ENCODE measurements at regions not wholly inside any gene's neighbourhood (a gene's known extent, or its start where the extent isn't known, plus 50 kb on each side); places are given as distances from the start of the nearest gene placed in this dataset.

DNA sequence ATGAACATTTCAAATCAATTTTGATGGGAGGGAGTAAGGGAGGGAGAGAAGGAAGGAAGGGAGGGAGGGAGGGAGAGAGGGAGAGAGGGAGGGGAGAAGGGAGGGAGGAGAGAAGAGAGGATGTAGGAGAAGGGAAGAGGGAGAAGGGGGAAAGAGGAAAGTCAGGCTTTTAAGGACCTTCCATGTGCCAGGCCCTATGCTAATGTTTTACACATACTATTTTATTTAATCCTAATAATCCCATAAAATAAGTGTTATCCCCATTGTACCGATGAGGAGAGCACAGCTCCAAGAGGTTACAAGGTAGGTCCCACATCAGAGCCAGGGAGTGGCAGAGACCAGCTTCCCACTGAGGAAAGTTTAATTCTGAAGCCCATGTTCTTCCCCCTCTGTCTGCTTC, 341.9 kb downstream of the RAB28 start:
- WGBS, result 37% methylated on average over 1 of the region's 1 CpG
- no peaks in the 10 kb centered on the region for H3K27me3 ChIP-seq (ENCODE audit: control insufficient read depth in 4 of 4, insufficient read depth in 4 of 4, low read length in 3 of 4)
- H3K9me3 ChIP-seq (ENCODE audit: control insufficient read depth in 4 of 4, low read length in 3 of 4), result no peaks in the 10 kb centered on the region
- no peak overlapping the region for H3K27ac ChIP-seq (ENCODE audit: low read depth in 1 of 2, low read length in 2 of 2)
- H3K4me3 ChIP-seq (ENCODE audit: low read depth in 1 of 3, low read length in 3 of 3), result no peak overlapping the region
- no peak overlapping the region for H3K9ac ChIP-seq (ENCODE audit: low read depth in 1 of 2, low read length in 2 of 2)
- no peaks in the 10 kb centered on the region for H3K4me1 ChIP-seq (ENCODE audit: control insufficient read depth in 4 of 4, insufficient read depth in 4 of 4, low read length in 3 of 4)
- DNase-seq (ENCODE audit: low spot score), result no peak
- no peak for TF ChIP-seq SP1 (IDR thresholded peaks at IDR 0.05)
- TF ChIP-seq, protein P1, sequence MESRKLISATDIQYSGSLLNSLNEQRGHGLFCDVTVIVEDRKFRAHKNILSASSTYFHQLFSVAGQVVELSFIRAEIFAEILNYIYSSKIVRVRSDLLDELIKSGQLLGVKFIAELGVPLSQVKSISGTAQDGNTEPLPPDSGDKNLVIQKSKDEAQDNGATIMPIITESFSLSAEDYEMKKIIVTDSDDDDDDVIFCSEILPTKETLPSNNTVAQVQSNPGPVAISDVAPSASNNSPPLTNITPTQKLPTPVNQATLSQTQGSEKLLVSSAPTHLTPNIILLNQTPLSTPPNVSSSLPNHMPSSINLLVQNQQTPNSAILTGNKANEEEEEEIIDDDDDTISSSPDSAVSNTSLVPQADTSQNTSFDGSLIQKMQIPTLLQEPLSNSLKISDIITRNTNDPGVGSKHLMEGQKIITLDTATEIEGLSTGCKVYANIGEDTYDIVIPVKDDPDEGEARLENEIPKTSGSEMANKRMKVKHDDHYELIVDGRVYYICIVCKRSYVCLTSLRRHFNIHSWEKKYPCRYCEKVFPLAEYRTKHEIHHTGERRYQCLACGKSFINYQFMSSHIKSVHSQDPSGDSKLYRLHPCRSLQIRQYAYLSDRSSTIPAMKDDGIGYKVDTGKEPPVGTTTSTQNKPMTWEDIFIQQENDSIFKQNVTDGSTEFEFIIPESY (IDR thresholded peaks at IDR 0.05), result no peak
- TF ChIP-seq NR2F2 (IDR thresholded peaks at IDR 0.05), result no peak
- TF ChIP-seq, protein P2, sequence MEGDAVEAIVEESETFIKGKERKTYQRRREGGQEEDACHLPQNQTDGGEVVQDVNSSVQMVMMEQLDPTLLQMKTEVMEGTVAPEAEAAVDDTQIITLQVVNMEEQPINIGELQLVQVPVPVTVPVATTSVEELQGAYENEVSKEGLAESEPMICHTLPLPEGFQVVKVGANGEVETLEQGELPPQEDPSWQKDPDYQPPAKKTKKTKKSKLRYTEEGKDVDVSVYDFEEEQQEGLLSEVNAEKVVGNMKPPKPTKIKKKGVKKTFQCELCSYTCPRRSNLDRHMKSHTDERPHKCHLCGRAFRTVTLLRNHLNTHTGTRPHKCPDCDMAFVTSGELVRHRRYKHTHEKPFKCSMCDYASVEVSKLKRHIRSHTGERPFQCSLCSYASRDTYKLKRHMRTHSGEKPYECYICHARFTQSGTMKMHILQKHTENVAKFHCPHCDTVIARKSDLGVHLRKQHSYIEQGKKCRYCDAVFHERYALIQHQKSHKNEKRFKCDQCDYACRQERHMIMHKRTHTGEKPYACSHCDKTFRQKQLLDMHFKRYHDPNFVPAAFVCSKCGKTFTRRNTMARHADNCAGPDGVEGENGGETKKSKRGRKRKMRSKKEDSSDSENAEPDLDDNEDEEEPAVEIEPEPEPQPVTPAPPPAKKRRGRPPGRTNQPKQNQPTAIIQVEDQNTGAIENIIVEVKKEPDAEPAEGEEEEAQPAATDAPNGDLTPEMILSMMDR (IDR thresholded peaks at IDR 0.05; ENCODE audit: low read depth, low read length, missing input control), result no peak
- TF ChIP-seq, protein P3, sequence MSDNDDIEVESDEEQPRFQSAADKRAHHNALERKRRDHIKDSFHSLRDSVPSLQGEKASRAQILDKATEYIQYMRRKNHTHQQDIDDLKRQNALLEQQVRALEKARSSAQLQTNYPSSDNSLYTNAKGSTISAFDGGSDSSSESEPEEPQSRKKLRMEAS (IDR thresholded peaks at IDR 0.05), result no peak
- no peak for TF ChIP-seq RAD21 (IDR thresholded peaks at IDR 0.05)
- TF ChIP-seq TAF1 (conservative IDR thresholded peaks at IDR 0.05), result no peak
- no peak for TF ChIP-seq RXRA (IDR thresholded peaks at IDR 0.05)
- no peaks in the 10 kb centered on the region for H3K36me3 ChIP-seq (ENCODE audit: control insufficient read depth in 4 of 4, insufficient read depth in 3 of 4, low read depth in 1 of 4, low read length in 3 of 4)

DNA sequence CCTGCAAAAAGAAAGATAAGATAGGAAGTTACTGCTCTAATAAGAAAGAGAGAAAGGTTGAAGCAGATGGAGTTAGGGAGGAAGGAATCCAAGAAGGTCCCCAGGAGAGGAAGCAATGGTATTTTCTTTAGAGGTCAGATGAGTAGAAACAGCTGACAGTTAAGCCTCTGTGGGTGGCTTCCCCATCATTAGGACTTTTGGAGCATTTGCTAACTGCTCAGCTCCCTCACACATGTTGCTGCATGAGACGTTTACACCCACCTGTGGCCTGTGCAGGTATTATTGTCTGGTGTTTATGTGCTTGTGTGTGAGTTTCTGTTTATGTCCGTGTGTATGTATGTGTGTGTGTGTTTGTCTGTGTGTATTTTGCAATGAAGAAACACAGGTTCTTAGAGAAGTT, 346.8 kb downstream of the RAB28 start:
- WGBS, result 74% methylated on average over 2 of the region's 2 CpGs
- Histone ChIP-seq H3K4me1 (ENCODE audit: control insufficient read depth in 4 of 4, insufficient read depth in 4 of 4, low read length in 3 of 4) (no peaks in the 10 kb centered on the region), H3K9me3 (ENCODE audit: control insufficient read depth in 4 of 4, low read length in 3 of 4) (no peaks in the 10 kb centered on the region), H3K9ac (ENCODE audit: low read depth in 1 of 2, low read length in 2 of 2) (no peak overlapping the region), H3K27ac (ENCODE audit: low read depth in 1 of 2, low read length in 2 of 2) (no peak overlapping the region), H3K27me3 (ENCODE audit: control insufficient read depth in 4 of 4, insufficient read depth in 4 of 4, low read length in 3 of 4) (no peaks in the 10 kb centered on the region), H3K36me3 (ENCODE audit: control insufficient read depth in 4 of 4, insufficient read depth in 3 of 4, low read depth in 1 of 4, low read length in 3 of 4) (no peaks in the 10 kb centered on the region), H3K4me3 (ENCODE audit: low read depth in 1 of 3, low read length in 3 of 3) (no peak overlapping the region)
- no peak for TF ChIP-seq FOXA2 (IDR thresholded peaks at IDR 0.05)
- TF ChIP-seq, protein P4, sequence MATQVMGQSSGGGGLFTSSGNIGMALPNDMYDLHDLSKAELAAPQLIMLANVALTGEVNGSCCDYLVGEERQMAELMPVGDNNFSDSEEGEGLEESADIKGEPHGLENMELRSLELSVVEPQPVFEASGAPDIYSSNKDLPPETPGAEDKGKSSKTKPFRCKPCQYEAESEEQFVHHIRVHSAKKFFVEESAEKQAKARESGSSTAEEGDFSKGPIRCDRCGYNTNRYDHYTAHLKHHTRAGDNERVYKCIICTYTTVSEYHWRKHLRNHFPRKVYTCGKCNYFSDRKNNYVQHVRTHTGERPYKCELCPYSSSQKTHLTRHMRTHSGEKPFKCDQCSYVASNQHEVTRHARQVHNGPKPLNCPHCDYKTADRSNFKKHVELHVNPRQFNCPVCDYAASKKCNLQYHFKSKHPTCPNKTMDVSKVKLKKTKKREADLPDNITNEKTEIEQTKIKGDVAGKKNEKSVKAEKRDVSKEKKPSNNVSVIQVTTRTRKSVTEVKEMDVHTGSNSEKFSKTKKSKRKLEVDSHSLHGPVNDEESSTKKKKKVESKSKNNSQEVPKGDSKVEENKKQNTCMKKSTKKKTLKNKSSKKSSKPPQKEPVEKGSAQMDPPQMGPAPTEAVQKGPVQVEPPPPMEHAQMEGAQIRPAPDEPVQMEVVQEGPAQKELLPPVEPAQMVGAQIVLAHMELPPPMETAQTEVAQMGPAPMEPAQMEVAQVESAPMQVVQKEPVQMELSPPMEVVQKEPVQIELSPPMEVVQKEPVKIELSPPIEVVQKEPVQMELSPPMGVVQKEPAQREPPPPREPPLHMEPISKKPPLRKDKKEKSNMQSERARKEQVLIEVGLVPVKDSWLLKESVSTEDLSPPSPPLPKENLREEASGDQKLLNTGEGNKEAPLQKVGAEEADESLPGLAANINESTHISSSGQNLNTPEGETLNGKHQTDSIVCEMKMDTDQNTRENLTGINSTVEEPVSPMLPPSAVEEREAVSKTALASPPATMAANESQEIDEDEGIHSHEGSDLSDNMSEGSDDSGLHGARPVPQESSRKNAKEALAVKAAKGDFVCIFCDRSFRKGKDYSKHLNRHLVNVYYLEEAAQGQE (IDR thresholded peaks at IDR 0.05), result no peak
- TF ChIP-seq, protein P3 (IDR thresholded peaks at IDR 0.05), result no peak
- TF ChIP-seq HNF4G (IDR thresholded peaks at IDR 0.05), result no peak
- no peak for TF ChIP-seq YY1 (IDR thresholded peaks at IDR 0.05)
- no peak for TF ChIP-seq TAF1 (conservative IDR thresholded peaks at IDR 0.05)
- TF ChIP-seq, protein P2 (IDR thresholded peaks at IDR 0.05; ENCODE audit: low read depth, low read length, missing input control), result no peak
- TF ChIP-seq, protein P1 (IDR thresholded peaks at IDR 0.05), result no peak
- no peak for TF ChIP-seq JUND (IDR thresholded peaks at IDR 0.05)
- TF ChIP-seq HNF4A (conservative IDR thresholded peaks at IDR 0.05), result no peak
- TF ChIP-seq GABPA (IDR thresholded peaks at IDR 0.05 in 1 of 2, conservative IDR thresholded peaks at IDR 0.05 in 1 of 2), result no peak
- no peak for DNase-seq (ENCODE audit: low spot score)
